ENCODE measurements at regions not wholly inside any gene's neighbourhood (a gene's known extent, or its start where the extent isn't known, plus 50 kb on each side); places are given as distances from the start of the nearest gene placed in this dataset.

DNA sequence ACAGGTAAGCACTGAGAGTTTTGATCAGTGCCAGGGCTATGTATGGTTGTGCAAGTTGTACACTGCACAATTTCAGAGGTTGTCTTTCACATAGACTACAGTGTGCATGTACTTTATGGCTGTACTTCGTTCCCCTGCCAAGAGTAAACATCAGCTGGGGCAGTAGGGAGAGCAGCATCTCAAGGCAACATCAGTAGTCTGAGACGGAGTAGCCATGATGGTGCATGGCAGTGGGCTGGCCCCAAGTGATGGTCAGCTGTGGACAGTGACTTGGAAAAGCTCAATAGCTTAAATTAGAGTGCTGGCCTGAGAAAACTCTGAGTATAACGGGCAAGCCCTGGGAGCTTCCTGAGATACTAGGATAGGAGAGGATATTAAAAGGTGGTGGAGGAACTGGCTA is 165.5 kb downstream of the TFAP2B start:
- TF ChIP-seq FOXK2 (IDR thresholded peaks at IDR 0.05) (no peak), LEF1 (IDR thresholded peaks at IDR 0.05; ENCODE audit: borderline replicate concordance) (no peak), ARNT (IDR thresholded peaks at IDR 0.05) (no peak), SP1 (IDR thresholded peaks at IDR 0.05) (no peak), FOXA1 (IDR thresholded peaks at IDR 0.05) (no peak), CTBP1 (IDR thresholded peaks at IDR 0.05; ENCODE audit: borderline replicate concordance) (no peak), ELF4 (IDR thresholded peaks at IDR 0.05) (no peak), ZNF384 (IDR thresholded peaks at IDR 0.05) (no peak), L3MBTL2 (conservative IDR thresholded peaks at IDR 0.05) (no peak), TARDBP (IDR thresholded peaks at IDR 0.05) (no peak), SUZ12 (IDR thresholded peaks at IDR 0.05) (no peak), FOXM1 (IDR thresholded peaks at IDR 0.05; ENCODE audit: borderline replicate concordance) (no peak)
- TF ChIP-seq, protein P1, sequence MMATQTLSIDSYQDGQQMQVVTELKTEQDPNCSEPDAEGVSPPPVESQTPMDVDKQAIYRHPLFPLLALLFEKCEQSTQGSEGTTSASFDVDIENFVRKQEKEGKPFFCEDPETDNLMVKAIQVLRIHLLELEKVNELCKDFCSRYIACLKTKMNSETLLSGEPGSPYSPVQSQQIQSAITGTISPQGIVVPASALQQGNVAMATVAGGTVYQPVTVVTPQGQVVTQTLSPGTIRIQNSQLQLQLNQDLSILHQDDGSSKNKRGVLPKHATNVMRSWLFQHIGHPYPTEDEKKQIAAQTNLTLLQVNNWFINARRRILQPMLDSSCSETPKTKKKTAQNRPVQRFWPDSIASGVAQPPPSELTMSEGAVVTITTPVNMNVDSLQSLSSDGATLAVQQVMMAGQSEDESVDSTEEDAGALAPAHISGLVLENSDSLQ (IDR thresholded peaks at IDR 0.05): no peak
